NCI-H2029 treated with DMSO at 0.1 percent for 48 hours (cell line): ENCODE measurements at regions not wholly inside any gene's neighbourhood (a gene's known extent, or its start where the extent isn't known, plus 50 kb on each side); places are given as distances from the start of the nearest gene placed in this dataset.
A peak's percentile ranks its signal among the peaks of the same experiment; 100 is the strongest.
"Not testable (repeated sequence)": the region's sequence is repeated elsewhere in the genome, so short reads cannot be mapped to it uniquely, and the experiment has no call there.

Source experiments
- DNase-seq: peaks from one replicate; lab custom pipeline; 2025; lab: John Stamatoyannopoulos, UW

DNA sequence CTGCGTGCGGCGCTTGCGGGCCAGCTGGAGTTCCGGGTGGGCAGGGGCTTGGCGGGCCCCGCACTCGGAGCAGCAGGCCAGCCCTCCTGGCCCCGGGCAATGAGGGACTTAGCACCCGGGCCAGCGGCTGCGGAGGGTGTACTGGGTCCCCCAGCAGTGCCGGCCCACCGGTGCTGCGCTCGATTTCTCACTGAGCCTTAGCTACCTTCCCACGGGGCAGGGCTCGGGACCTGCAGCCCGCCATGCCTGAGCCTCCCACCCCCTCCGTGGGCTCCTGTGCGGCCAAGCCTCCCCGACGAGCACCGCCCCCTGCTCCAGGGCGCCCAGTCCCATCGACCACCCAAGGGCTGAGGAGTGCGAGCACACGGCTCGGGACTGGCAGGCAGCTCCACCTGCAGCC is 916.9 kb downstream of the C4orf33 start:
- not testable (repeated sequence) for DNase-seq

DNA sequence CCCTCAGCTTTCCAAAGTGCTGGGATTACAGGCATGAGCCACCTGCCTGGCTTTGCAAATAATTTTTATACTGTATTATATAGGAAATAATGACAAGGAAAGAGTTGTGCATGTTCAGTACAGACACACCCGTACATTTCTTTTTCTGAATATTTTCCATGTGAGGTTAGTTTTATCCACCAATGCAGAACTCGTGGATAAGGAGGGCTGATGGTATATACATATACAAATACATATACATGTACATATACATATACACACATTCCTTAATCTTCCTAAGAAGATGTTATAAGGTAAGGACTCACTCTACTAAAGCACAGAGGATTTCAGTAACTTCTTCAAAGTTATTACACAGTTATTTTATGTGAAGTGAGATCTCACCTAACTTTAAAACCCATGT is 925.8 kb downstream of the C4orf33 start:
- no peak for DNase-seq

DNA sequence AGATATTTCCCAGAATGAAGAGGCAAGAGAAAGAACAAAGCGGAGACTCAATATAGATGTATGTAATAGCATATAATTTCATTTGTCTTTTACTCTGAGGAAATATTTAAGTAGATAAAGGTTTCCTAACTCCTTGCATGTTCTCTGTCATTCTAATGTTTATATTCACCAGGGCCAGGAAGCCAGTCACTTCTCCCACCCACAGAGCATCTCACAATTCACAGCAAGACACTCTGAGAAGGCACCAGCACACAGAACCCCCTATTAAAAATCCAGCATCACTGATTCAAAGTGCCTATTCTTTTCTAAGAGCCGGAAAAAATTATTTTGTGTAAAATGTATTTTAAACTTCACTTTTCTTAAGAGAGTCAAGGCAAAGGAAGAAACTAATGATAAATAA is 927.1 kb downstream of the C4orf33 start:
- DNase-seq, result no peak

DNA sequence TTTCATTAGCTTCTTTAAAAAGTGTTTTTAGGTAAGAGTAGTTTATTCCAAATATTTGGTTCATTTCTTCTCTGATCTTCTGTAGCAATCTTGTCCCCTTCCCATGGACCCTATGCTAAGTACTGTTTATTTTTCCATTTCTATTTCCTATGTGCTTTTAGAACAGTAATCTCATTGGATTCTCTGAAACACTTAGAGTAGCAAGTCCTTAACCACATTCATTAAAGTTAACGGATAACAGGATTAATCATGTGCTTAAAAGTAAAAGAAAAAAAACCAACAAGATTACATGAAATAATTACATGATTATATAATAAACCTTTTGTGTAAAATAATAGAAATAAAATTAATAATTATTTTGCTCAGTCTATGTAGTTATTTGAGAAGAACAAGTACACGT is 929.7 kb downstream of the C4orf33 start:
- no peak for DNase-seq

DNA sequence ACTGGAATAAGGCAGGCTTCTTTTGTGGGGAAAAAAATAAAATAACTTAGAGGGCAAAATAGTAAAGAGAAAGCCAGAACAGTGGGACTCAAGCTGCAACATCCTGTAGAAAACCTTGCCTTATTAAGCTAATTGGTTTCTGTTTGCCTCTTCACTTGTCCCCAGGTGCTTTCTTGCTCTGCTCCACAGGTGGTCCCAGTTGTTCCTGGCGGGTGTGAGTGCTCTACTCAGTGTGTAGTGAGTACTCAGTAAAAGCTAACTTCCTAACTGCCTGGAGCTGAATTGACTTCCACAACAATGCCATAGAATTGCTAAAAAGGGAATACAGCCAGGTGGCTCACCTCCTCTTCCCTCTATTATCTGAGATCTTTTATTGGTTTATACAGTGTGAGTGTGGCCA is 930.2 kb downstream of the C4orf33 start:
- peak; percentile 36 for DNase-seq

DNA sequence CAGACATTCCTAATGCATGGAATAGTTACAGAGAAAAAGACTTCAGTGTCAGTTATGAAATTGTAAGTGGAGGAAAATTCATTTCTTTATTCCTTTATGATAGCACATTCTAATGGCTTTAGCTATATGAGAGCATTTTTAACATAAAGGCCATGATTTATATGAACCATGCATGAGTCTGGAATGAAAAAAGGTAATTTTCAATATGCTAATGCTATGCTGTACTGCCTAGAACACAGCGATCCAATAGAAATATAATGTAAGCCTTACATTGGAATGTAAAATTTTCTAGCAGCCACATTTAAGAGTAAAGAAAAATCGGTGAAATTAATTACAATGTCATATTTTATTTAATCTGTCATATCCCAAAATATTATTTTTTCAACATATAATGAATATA is 932.0 kb downstream of the C4orf33 start:
- no peak for DNase-seq

DNA sequence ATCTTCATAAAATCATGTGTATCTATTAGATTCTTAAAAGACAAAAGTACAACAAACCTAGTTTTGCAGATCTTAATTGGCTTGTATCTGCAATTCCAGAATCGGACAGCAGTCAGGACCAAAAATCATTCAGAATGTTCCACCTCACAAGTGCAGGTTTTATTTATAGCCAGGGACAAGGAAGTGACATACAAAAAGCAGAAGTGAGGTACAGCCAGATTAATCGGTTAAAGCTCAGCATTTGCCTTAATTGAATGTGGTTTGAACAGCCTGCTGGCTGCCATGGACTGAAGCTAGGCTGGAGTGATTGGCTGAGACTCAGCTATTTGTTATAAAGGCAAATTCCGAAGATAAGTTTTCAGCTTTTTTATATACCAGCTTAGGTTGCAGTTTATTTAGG is 932.6 kb downstream of the C4orf33 start:
- DNase-seq, result no peak

DNA sequence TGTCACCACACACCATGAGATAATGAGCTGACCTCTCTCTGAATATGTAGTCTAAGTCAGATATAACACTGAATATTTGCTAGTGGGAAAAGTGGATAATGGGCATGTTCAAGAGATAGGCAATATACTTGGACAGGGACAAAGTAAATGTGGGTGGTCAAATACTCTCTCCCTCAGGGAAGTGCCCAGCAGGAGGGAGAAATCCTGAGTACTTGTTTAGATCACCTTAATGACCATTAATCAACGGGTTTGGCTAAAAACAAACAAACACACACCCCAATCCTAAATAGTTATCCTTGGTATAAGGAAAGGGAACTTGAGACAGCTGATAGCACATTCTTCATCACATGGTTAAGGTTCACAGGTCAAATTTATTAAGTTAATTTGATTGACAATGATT is 933.5 kb downstream of the C4orf33 start:
- DNase-seq, result no peak

DNA sequence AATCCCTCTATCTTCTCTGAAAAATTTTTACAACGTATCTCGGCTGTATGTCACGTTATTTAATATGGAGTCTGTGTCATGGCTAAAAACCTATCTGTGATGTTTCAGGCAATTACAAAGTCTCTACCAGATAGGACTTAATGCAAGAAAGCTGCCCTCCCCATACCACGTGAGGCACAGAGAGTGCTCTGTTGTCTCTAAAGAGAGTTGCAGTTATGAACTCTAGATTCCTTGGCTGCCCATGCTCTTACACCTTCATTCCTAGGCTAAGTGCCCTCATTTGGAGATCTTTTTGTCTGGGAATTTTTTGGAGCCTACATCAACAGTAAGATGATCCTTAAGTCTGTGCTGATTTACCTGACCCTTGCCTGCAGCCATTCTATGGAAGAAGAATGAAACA is 935.9 kb downstream of the C4orf33 start:
- no peak for DNase-seq

DNA sequence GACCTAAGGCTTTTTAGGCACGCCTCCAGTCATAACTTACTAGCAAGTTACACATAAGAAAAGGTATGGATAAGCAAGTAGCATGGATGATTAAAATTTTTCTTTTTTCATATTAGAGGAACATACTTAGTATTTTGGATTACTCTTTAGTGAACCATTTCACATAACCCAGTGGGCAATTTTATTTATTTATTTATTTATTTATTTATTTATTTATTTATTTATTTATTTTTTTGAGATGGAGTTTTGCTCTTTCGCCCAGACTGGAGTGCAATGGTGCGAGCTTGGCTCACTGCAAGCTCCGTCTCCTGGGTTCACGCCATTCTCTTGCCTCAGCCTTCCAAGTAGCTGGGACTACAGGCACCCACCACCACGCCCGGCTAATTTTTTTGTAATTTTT is 937.7 kb downstream of the C4orf33 start:
- DNase-seq, result not testable (repeated sequence)

DNA sequence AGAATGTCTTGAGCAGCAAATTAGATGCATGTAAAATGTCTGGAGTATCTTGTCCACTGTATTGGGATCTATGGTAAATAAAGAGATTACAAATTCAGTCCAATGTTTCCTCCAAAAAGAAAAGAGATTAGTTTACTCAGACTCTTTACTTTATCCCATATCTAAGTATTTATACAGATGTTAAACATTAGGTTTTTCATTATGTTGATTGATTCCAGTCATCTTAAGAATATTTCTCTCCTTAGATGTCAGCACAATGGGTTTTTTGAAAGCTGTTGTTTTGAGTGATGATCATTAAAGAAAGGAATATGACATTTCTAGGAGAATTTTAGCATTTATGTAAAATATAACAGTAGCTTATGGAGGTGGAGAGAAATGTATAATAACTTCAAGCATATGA is 938.9 kb downstream of the C4orf33 start:
- no peak for DNase-seq

DNA sequence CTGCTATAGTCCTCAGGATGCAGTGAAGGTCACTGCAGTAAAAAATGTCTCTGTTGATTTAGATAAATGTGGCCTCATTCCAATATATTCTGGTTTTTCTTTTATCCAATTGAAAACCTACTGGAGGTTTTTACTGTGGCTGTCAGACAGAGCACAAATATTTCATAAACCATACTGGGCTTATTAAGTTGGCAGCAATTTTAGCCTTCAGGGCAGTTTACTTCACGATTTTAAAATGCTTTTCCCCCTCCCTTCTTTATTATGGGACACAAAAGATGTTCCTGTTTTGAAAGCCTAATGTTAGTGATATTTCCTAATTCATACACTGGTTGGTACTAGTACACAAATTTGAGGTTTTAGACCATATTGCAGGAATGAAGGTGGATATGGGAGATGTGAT is 939.4 kb downstream of the C4orf33 start:
- no peak for DNase-seq

DNA sequence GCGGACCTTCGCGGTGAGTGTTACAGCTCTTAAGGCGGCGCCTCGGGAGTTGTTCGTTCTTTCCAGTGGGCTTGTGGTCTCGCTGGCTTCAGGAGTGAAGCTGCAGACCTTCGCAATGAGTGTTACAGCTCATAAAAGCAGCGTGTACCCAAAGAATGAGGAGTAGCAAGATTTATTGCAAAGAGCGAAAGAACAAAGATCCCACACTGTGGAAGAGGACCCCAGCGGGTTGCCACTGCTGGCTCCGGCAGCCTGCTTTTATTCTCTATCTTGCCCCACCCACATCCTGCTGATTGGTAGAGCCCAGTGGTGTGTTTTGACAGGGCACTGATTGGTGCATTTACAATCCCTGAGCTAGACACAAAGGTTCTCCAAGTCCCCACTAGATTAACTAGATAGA is 941.9 kb downstream of the C4orf33 start:
- not testable (repeated sequence) for DNase-seq

DNA sequence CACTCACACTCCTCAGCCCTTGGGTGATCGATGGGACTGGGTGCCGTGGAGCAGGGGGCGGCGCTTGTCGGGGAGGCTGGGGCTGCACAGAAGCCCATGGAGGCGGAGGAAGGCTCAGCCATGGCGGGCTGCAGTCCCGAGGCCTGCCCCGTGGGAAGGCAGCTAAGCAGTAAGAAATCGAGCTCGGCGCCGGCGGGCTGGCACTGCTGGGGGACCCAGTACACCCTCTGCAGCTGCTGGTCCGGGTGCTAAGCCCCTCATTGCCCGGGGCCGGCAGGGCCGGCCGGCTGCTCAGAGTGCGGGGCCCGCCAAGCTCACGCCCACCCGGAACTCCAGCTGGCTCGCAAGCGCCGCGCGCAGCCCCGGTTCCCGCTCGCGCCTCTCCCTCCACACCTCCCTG is 942.6 kb downstream of the C4orf33 start:
- DNase-seq, result not testable (repeated sequence)

DNA sequence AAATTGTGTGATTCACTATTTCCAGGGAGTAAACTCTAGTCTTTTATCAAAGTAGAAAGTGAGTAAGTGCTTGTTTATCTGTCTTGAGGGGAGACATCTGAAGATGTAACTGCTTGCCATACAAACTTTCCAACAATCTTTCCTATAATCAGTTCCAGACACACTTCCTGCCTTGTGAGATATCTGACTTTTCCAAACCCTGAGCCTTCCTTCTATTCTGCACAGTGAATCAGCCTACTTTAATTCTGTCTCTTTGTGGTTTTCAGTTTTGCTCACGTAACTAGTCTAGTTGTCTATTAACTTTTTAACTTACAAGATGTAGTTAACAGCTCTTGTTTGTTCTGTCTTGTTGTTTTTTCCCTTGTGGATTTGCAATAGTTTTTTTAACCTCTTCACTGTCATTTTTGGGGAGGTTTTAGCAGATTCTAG is 947.8 kb downstream of the C4orf33 start:
- DNase-seq, result no peak

DNA sequence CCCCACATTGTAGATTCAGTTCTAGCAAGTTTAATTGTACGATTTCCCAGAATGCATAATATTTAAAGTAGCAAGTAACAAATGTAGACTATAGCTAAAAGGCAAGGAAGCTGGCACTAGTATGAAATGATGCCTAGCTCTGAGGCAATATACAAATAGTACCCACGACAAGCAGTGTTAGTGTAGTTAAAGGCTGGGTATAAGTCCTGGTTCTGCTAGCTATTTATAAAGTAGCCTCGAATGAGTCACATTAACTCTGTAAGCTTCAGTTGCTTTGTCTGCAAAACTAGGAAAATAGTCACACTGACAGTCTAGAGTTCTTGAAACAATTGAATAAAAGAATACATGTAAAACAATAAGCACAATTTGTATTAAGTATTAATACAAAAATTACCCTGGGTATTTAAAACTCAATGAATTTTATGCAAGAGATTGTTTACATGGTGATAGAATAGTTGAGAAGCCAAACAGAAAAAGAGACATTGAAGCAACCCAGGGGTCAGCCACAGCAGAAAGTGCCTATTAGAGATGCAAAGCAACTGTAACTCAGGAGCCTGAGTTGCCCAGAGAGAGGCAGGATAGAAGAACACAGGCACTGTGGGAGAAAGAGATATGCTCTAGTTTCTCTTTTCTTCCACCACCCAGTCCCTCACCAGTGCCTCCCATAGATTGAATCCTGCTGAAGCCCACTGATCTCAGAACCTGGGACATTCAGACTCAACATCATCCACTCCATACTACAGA is 949.0 kb downstream of the C4orf33 start:
- DNase-seq, result no peak

DNA sequence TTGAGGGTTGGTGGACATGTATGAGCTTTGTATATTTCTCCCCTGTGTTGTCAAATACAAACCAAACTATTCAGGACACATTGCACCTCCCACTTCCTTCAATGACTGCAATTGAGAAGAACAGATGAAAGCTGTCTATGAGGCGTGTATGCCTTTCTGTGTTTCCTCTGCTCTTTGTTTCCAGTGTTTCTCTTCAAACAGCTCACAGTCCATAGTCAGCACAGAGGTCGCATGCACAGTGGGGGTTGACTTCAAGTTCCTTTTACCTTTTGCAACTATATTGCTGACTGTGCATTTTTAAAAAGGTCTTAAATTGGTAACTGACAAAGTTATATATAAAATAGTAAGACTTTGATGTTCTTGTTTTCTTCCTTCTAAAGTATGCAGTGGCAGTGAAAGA is 957.8 kb downstream of the C4orf33 start:
- no peak for DNase-seq

DNA sequence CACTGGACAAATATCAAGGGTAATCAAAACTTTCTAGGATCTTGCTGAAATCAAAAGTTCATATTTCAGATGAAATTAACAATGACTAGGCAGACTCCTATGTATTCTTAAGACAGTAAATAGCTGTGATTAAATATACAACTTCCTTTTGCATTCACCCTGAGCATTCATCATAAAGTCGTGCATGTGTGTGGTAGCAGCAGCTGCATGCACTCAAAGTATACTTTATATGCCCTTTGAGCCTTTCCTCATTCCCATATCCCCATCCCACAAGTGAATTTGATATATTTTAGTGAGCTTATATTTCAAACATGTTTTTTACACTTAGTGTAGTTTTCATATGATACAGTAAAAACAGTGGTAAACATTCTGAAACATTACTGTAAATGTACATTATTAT is 959.0 kb downstream of the C4orf33 start:
- no peak for DNase-seq

DNA sequence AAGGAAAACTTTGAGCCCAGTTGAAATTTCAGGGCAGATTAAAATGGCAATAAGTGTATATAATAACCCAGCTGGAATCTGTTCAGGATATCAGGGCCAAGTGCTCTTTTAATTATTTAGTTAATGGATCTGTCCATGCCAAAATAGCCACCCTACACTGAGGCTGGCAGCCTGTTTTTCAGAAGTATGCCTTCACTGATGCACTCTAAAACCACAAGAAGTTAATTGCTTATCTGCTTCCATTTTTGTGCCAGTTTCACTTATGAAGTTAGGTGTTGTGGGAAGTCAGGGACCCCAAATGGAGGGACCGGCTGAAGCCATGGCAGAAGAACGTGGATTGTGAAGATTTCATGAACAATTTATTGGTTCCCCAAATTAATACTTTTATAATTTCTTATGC is 960.3 kb downstream of the C4orf33 start:
- DNase-seq, result no peak

DNA sequence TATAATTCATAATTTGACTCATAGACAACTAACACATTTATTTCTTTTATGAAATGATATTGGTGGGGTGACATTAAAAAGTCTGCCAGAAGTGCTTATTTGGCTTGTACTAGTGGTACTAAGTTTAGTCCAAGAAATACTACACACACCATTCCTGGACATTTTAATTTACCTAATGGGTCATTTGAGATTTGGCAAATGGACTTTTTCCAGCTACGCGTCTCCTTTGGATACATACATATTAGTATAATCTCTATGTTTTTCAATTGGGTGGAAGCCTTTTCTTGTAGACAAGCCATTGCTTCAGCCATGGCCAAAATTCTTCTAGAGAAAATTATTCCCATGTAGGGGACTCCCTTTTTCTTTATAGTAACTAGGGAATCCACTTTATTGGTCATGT is 968.5 kb downstream of the C4orf33 start:
- no peak for DNase-seq

DNA sequence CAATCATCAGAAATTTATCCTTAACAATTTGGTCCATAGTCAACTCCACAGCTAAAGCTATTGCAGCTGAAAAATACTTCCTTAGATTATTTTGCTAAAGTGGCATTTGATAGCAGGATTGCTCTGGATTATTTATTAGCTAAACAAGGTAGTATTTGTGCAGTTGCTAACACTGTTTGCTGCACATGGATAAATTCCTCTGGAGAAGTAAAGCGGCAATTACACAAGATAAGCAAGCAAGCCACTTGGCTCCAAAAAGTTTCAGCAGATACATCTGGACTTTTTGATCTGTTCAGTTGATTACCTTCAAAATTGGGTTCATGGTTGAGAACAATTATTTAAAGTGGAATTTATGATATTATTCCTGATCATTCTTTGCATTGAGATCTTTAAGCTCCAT is 971.5 kb downstream of the C4orf33 start:
- DNase-seq, result no peak

DNA sequence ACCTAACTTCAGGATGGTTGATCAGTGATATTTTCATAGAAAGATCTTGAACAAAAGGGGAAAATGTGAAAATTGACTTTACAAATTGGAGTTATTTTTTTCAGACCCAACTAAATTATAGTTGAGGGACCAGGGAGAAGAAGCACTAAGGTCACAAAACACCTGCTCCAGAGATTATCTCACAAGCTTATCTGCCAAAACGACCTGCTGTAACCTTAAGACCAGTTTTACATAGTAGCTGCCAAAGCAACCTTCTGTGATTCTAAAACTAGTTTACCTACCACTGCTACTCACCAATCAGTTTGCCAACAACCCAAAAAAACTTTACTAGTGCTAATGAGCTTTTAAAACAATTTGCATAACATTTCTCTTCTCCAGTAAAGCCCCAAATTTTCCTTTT is 972.1 kb downstream of the C4orf33 start:
- DNase-seq, result no peak

DNA sequence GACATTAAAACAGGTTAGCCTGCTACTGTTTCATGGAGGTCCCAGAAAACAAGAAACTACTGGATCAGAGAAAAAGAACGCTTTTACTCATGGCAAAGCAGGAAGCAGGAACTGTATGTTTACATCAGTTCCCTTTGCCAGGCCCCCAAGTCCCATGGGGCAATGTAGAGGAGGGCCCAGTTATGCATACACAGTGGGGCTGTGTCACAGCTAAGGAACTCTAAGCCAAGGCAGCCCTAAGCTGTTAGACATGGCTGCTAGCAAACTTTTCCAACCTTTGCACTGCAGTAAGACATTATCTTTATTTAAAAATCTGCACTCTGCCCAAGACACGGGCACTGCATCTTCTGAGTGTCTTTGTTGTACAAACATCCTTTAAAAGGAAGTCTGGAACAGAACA is 975.8 kb downstream of the C4orf33 start:
- no peak for DNase-seq

DNA sequence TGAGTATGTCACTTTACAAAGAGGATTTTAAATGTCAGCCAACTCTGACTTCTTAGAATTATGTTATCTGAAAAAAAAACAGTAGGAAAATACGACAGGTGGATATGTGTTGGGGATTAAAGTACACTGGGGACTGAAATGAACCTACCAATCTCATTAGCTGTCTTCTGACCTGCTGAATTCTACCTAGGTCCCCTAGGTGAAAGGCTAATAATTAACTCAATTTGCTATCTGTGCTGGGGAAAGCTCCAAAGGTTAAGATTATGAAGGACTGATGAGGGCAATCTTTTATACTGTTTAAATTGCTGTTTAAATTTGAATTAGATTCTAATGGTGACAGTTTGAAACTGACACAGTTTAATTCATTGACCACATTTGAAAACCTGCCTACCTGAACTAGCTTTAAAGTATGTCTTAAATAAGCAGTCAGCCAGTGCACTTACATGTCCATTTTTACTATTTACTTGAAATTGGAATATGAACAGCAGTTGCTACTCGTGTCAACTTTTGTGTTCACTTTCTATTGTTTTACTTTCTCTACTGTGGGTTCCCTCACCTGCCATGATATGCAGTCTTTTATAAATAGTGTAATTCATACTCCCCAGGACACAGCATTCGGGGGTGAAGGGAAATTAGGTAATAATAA is 977.3 kb downstream of the C4orf33 start:
- no peak for DNase-seq
